Panc1 (cell line): ENCODE measurements at regions not wholly inside any gene's neighbourhood (a gene's known extent, or its start where the extent isn't known, plus 50 kb on each side); places are given as distances from the start of the nearest gene placed in this dataset.

Experiments
- POLR2AphosphoS5 ChIP-seq: IDR thresholded peaks from 2 replicates; pipeline ENCODE4 v1.6.1; 2012; ENCODE audit warnings: mild to moderate bottlenecking, low read depth, low read length, moderate library complexity
- SIN3A ChIP-seq: IDR thresholded peaks from 2 replicates; pipeline ENCODE4 v1.6.1; 2012; ENCODE audit warnings: low read depth, mild to moderate bottlenecking, low read length, moderate library complexity, borderline replicate concordance; ENCODE audit not compliant: insufficient read depth
- TCF7L2 ChIP-seq: IDR thresholded peaks from 2 replicates; pipeline ENCODE4 v1.6.1; 2011; ENCODE audit warnings: mild to moderate bottlenecking, low read depth, low read length, inconsistent platforms
- TF ChIP-seq, protein P1 (sequence below): fragments of 450-650 bp; IDR thresholded peaks from 2 replicates; pipeline ENCODE4 v1.5.1; 2017; ENCODE audit warnings: mild to moderate bottlenecking
- TF ChIP-seq, protein P2 (sequence below), 2 experiments: IDR thresholded peaks; 2 replicates each; pipeline ENCODE4 v1.6.1; 2011 to 2012; ENCODE audit warnings: low read depth in 2 of 2, control low read depth in 1 of 2, low read length in 1 of 2, mild to moderate bottlenecking in 1 of 2, moderate library complexity in 1 of 2; ENCODE audit not compliant: insufficient read depth in 1 of 2

DNA sequence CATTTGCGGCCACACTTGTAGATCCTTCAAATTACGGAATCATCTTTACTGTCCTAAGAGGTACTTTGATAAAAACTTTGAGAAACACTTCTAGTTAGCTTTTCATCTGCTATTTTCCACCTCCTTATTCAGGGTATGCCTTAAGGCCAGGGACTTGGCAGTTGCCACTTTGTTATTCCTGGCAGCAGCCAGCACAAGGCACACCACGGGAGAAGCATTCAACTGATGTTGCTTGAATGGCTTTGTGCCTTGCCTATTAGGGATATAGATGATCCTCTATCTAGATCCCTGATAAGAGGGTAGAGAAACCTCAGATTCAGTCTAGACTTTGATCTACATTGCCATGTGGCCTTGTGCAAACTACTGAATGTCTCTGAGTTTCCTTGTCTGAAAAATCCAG, 70.3 kb upstream of the EPHA4 start:
- TF ChIP-seq, protein P1, sequence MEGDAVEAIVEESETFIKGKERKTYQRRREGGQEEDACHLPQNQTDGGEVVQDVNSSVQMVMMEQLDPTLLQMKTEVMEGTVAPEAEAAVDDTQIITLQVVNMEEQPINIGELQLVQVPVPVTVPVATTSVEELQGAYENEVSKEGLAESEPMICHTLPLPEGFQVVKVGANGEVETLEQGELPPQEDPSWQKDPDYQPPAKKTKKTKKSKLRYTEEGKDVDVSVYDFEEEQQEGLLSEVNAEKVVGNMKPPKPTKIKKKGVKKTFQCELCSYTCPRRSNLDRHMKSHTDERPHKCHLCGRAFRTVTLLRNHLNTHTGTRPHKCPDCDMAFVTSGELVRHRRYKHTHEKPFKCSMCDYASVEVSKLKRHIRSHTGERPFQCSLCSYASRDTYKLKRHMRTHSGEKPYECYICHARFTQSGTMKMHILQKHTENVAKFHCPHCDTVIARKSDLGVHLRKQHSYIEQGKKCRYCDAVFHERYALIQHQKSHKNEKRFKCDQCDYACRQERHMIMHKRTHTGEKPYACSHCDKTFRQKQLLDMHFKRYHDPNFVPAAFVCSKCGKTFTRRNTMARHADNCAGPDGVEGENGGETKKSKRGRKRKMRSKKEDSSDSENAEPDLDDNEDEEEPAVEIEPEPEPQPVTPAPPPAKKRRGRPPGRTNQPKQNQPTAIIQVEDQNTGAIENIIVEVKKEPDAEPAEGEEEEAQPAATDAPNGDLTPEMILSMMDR: no peak
- TF ChIP-seq POLR2AphosphoS5 (no peak), TCF7L2 (no peak), SIN3A (no peak)
- TF ChIP-seq, protein P2, sequence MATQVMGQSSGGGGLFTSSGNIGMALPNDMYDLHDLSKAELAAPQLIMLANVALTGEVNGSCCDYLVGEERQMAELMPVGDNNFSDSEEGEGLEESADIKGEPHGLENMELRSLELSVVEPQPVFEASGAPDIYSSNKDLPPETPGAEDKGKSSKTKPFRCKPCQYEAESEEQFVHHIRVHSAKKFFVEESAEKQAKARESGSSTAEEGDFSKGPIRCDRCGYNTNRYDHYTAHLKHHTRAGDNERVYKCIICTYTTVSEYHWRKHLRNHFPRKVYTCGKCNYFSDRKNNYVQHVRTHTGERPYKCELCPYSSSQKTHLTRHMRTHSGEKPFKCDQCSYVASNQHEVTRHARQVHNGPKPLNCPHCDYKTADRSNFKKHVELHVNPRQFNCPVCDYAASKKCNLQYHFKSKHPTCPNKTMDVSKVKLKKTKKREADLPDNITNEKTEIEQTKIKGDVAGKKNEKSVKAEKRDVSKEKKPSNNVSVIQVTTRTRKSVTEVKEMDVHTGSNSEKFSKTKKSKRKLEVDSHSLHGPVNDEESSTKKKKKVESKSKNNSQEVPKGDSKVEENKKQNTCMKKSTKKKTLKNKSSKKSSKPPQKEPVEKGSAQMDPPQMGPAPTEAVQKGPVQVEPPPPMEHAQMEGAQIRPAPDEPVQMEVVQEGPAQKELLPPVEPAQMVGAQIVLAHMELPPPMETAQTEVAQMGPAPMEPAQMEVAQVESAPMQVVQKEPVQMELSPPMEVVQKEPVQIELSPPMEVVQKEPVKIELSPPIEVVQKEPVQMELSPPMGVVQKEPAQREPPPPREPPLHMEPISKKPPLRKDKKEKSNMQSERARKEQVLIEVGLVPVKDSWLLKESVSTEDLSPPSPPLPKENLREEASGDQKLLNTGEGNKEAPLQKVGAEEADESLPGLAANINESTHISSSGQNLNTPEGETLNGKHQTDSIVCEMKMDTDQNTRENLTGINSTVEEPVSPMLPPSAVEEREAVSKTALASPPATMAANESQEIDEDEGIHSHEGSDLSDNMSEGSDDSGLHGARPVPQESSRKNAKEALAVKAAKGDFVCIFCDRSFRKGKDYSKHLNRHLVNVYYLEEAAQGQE (IDR thresholded peaks at IDR 0.05; ENCODE audit: insufficient read depth in 1 of 2, low read depth in 2 of 2, low read length in 1 of 2): no peak
